ENCODE measurements at regions not wholly inside any gene's neighbourhood (a gene's known extent, or its start where the extent isn't known, plus 50 kb on each side); places are given as distances from the start of the nearest gene placed in this dataset.
"Not testable (repeated sequence)": the region's sequence is repeated elsewhere in the genome, so short reads cannot be mapped to it uniquely, and the experiment has no call there.

GRCh38 chr11:28858076-28858475 is 749.9 kb downstream of the METTL15 start:
- no peak for DNase-seq

DNA sequence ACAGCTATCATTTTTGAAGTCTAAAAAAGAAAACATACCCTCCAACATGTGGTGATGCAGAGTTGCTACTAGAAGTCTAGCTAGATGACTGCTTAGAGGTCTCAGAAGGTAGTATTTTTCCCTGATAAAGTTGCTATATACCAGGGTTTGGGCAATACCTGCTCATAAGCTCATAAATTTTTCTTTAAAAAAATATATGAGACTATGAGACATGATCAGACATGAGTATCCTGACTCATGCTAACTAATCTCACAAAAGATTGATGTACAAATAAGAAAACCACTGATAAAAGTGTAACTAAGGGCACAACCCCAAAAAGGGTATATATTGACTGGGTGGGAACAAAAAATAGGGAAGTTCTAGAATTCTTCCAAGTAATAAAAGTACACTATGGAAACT is 740.9 kb downstream of the METTL15 start:
- DNase-seq = no peak

GRCh38 chr11:28842716-28843115 is 734.5 kb downstream of the METTL15 start:
- no peak for DNase-seq

DNA sequence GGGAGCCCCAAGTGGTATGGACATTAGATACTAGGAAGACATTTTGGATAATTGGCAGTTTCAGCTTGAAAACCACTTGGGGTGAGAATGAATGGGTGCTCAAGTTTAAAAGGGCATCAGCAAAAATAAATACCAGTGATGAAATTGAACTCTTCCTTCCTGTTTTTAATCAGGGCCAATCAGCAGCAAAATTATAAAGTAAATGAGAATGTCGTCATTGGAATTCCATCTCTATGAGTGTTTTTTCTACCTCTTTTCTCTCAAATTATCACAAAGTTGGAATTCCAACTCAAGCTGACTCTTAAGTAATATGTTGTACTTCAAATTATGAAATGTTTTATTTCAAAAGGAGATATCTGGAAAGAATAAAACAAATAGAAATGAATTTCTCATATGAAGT is 730.6 kb downstream of the METTL15 start:
- no peak for DNase-seq

GRCh38 chr11:28837599-28837998 is 729.4 kb downstream of the METTL15 start:
- no peak for DNase-seq

DNA sequence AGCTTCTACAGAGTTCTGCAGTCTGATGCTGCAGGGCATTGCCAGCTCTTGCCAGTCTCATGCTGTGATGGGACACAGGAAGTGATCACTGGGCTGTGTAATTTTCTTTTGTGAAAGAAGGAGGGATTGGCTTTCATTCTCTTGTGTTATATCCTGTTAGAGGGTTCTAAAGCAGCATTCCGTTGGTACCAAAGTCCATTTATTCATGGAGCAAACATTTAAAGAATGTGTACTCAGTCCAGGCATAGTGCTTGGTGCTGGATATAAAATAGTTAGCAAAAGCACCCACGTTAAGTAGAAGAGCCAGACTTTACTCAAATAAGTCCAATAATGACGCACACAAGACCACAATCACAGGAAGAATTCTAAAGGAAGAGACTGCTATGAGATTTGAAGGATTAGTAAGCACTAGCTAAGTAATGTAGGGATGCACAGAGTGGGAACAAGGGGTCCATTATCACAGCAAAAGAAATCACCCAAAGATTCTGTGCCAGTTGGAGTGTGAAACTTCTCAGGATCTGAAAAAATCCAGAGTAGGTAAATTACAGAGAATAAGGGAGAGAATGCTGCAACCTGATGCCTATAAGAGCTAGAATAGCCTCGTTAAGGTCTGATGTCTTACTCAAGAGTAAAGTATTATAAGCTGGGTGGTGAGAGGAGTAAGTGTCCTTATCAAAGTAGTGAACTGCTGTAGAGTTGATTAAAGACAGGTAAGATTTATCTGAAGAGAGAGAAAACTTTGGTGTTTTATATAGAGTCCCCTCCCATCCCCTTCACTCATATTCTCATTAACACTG is 728.3 kb downstream of the METTL15 start:
- no peak for DNase-seq

DNA sequence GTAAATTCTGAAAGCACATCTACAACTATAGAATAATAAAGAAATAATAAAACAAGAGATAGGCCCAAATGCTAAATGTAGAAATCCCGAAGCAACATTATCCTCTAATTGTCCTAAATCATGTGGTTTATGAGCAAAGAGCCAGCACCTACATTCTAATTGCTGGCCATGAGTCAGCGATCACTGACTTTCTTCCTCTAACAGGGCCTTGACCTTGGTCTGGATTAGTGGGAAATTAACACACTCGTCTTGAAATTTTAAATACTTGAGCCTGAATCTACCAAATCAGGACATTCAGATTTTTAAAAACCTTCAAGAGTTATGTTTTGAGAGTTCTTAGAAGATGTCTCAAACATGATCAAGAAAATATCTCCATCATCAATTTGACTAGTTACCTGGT is 727.6 kb downstream of the METTL15 start:
- DNase-seq = no peak

DNA sequence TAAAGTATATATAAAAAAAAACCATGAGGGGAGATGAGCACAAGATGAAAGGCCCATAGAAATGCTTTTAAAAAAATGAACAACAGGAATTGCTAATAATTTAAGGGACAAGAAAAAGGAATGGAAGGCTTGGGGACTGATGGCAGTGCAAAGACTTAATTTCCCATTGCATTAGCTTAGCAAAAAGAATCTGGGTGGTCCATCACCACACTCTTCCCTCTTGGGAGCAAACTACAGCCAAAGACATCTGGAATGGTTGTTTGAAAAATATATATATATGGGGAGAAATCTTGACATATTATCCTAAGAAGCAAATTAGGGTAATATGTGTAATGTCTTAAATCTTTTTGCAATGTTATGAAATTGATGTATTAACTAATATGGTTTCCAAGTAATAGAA is 727.1 kb downstream of the METTL15 start:
- no peak for DNase-seq

DNA sequence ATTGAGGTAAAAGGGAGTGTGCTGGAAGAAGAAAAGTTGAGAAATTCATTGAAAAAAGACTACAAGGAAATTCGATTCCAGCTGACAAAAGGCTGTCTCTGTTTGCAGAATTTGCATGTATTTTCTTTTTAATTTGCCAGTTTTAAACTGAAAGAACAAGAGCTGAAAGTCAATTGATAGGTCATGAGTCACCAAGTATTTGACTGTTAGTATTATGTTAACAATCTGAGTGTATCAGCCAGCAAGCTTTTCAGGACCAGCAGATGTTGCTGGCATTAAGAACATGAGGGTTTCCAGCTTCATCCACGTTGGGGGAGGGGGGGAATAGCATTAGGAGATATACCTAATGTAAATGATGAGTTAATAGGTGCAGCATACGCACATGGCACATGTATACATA is 726.7 kb downstream of the METTL15 start:
- DNase-seq = no peak

DNA sequence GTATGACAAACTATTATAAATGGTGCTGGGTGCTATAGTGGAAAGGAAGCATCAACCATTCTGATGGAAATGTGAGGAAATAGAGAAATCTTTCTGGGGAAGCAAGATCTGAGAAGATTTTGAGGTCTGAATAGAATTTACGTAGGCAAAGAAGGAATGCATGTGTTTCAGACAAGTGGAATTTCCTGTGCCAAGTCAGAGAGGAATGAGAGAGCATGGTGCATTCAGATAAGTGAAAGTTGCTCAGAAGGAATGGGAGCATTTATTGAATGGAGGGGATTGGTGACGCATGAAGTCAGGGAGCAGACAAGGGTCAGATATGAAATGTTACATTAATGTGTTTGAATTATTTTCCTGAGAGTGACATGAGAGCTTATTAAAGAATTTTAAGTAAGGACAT is 725.5 kb downstream of the METTL15 start:
- DNase-seq = no peak

DNA sequence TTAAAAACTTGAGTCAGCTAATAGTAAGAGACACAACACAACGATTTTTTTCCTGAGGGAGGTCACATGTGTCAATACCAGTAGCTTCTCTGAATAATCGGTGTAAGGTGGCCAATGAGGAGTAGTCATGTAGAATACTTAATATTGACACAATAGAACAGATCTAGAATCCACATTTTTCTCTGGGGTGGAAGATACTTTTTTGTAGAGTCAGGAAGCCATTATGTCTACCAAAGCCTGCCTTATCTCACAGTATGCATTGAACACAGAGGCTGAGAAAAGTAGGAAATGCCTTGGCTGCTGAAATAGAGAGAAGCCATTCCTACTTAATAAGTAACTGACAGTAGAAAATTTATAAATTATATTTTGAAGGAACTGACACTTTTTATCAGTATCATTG is 725.0 kb downstream of the METTL15 start:
- no peak for DNase-seq

DNA sequence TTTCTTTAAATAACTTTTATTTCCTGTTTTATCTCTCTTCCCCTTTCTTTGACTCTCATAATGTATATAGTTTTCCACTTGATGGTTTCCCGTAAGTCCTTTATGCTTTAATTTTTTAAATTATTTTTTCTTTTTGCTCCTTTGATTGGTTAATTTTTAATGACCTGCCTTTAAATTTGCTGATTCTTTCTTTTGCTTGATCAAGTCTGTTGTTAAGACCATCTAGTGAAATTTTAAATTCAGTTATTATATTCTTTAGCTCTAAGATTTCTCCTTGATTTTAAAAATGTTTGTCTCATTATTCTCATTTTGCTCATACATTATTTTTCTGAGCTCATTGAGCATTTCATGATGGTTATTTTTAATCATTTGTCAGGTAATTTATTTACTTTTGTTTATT is 718.6 kb downstream of the METTL15 start:
- no peak for DNase-seq

DNA sequence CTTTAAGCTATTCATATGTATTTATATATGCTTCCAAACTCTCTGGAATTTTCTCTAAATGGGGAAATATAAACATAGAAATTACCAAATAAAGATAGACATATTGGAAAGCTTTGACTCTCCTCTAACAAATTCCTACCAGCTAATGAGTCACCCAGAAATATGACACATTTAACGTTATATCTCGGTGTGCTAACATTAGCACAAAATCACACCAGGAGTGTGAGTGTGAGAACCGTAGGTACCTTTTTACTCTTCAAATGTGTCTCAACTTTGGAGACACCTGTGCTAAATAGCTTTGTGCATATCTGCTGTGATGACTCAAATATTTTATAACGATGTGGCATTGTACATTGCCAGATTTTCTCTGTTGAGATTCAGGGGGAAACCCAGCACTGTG is 714.4 kb downstream of the METTL15 start:
- no peak for DNase-seq

- no peak for DNase-seq
These were observed 712.3 kb downstream of the METTL15 start for GRCh38 chr11:28820296-28820989.

DNA sequence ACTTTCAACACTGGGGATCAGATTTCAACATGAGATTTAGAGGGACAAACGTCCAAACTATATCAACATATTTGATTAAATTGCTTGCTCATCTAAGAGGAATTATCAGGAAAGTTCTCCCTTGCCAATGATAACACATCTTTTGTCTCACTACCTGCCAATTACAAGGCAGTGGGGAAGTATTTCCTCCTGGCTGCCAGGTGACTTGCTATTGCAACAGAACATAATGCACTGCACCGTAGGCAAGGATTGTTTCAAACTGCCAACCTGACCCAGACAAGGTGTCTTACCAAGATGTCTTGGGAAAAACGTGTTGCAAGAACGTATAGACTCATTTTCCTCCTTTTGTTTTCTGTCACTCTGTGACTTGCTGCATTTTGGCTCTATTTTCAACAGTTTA is 711.6 kb downstream of the METTL15 start:
- no peak for DNase-seq

- no peak for DNase-seq
These were observed 706.9 kb downstream of the METTL15 start for GRCh38 chr11:28815110-28815509.

DNA sequence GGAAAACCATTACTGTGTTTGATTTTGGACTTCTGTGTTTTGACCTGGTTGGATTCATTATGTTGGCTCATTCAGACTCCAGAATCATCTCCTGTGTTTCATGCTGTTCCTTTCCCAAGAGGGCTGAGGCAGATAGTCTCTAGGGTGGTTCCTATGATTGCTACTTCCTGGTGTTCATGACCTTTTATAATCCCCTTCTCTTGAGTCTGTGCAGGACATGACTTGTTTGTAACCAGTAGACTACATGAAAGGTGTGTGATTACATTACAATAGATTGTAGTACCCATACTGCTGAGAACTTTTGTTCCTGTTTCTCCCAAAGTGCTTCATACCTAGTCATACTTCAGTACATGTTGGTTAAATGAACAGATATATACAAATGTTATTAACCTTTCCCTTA is 700.6 kb downstream of the METTL15 start:
- DNase-seq = no peak

- DNase-seq = no peak
These were observed 691.1 kb downstream of the METTL15 start for GRCh38 chr11:28799316-28799715.

DNA sequence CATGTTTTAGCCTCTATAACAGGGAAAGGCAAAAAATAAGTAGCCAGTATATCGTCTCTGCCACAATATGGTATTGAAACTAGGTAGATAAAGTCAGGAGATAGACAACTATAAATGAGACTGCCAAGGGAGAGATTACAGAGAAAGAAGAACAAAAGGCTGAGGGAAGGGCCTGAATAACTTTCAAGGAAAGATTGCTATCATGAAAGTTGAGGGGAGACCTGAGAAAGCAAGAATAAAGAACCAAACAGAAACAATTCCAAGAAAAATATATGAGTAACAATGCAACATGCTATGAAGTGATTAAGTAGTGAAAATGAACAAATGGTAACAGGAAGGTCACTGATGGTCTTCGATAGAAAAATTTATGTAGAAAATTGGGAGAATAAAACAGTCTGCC is 690.1 kb downstream of the METTL15 start:
- DNase-seq = no peak

DNA sequence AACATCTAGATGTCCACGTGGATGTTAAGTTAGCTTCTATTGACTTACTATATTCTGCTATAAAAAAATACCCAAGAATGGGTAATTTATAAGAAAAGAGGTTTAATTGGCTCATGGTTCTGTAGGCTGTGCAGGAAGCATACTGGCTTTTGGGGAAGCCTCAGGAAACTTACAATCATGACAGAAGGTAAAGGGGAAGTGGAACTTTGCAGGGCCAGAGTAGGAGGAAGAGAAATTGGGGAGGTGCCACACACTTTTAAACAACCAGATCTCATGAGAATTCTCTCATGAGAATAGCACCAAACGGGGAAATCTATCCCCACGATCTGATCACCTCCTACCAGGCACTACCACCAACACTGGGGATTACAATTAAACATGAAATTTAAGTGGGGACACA is 689.3 kb downstream of the METTL15 start:
- DNase-seq = no peak

GRCh38 chr11:28794405-28794804 is 686.2 kb downstream of the METTL15 start:
- DNase-seq = no peak

GRCh38 chr11:28793282-28793738 is 685.1 kb downstream of the METTL15 start:
- no peak for DNase-seq

DNA sequence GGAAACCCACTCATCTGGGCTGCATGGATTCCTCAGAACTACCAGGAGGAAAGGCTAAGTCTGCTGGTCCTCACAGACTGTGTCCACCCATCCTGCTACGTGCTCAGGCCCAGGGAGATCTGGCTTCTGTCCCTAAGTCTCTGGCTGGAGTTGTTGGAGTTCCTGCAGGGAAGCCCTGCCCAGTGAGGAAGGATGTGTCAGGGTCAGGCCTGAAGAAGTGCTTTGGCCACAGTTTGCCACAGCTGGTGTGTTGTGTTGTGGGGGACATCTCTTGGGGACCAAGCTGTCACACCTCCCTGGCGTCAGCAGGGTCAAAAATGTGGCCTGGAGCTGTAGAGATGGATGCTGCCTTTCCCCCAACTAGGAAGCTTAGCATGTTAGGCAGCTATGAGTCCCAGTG is 684.7 kb downstream of the METTL15 start:
- DNase-seq = no peak

DNA sequence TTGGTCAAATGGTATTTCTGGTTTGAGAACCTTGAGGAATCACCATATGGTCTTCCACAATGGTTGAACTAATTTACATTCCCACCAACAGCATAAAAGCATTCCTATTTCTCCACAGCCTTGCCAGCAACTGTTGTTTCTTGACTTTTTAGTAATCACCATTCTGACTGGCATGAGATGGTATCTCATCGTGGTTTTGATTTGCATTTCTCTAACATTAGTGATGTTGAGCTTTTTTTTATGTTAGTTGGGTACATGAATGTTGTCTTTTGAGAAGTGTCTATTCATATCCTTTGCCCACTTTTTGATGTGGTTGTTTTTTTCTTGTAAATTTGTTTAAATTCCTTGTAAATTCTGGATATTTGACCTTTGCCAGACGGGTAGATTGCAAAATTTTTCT is 679.7 kb downstream of the METTL15 start:
- DNase-seq = not testable (repeated sequence)

GRCh38 chr11:28777126-28777525 is 668.9 kb downstream of the METTL15 start:
- no peak for DNase-seq

Data from suppressor macrophage treated with lipopolysaccharide for 1 hour (primary cell).